ENCODE measurements at regions not wholly inside any gene's neighbourhood (a gene's known extent, or its start where the extent isn't known, plus 50 kb on each side); places are given as distances from the start of the nearest gene placed in this dataset.

GRCh38 chr7:114364151-114364550 lies 50.5 kb upstream of the FOXP2 start:
- no peak overlapping the region for H3K56ac ChIP-seq (ENCODE audit: insufficient read length, low read depth, low read length)
- H3K9ac ChIP-seq (ENCODE audit: extremely low read depth, insufficient read length, low read length) = no peak overlapping the region
- Mint-ChIP-seq H3K4me1 (peaks cover 18 to 25% of the 10 kb centered on the region in 2 experiments), H3K36me3 (ENCODE audit: insufficient read depth in 1 of 3, low read depth in 3 of 3) (peaks cover 0 to 13% (median 4%) of the 10 kb centered on the region in 3 experiments; a peak in 4 of 7 replicates), H3K4me3 (no peak overlapping the region), H3K27me3 (ENCODE audit: low read depth) (no peaks in the 10 kb centered on the region; the same call in 1 of the 2 replicates), H3K27ac (0 out of 7 replicates have a peak overlapping the region, but pooled peaks of 1 of the 3 experiments have one; percentile 58), H3K9me3 (peaks cover 5 to 10% of the 10 kb centered on the region in 2 experiments; a peak in 4 of 5 replicates)
- no peak for TF ChIP-seq CTCF (conservative IDR thresholded peaks at IDR 0.05)
- no peak overlapping the region for H4K91ac ChIP-seq (ENCODE audit: insufficient read length, low read depth, low read length)
- H2BK20ac ChIP-seq (ENCODE audit: low read depth, low read length, poor library complexity, severe bottlenecking) = no peak overlapping the region
- H3K79me1 ChIP-seq (ENCODE audit: insufficient read depth, low read depth, low read length, poor library complexity, severe bottlenecking) = no peaks in the 10 kb centered on the region
- H3T11ph ChIP-seq (ENCODE audit: low read length) = no peak overlapping the region
- no peaks in the 10 kb centered on the region for H3K27me3 ChIP-seq (ENCODE audit: insufficient read depth, low read length)
- no peak for DNase-seq
- no peaks in the 10 kb centered on the region for H4K20me1 ChIP-seq (ENCODE audit: control insufficient read depth, insufficient read depth, insufficient read length)
- no peak overlapping the region for H2BK5ac ChIP-seq (ENCODE audit: insufficient read length, low read length)
- no peak overlapping the region for H3K14ac ChIP-seq (ENCODE audit: insufficient read depth, low read length)
- H3K4me2 ChIP-seq (ENCODE audit: insufficient read depth, insufficient read length, low read length) = no peak overlapping the region
- H2BK15ac ChIP-seq (ENCODE audit: low read depth, low read length) = no peak overlapping the region
- H4K8ac ChIP-seq (replicated peaks; ENCODE audit: insufficient read length, low read depth, low read length) = no peak overlapping the region
- H2AFZ ChIP-seq (ENCODE audit: low read length) = no peak overlapping the region
- H3K18ac ChIP-seq (ENCODE audit: insufficient read length, low read depth, low read length) = no peak overlapping the region
- no CpG with 5 or more reads among the region's 3 CpGs for WGBS (ENCODE audit: extremely low coverage, insufficient read length, low lambda C conversion rate)
- H3K27ac ChIP-seq (ENCODE audit: insufficient read length, low read depth, low read length) = no peak overlapping the region
- H2BK120ac ChIP-seq (ENCODE audit: low read depth, low read length, poor library complexity, severe bottlenecking) = no peak overlapping the region
- H3K23me2 ChIP-seq (ENCODE audit: insufficient read length, low read depth, low read length, poor library complexity, severe bottlenecking) = no peaks in the 10 kb centered on the region
- no peak overlapping the region for H2AK5ac ChIP-seq (ENCODE audit: insufficient read length, low read length)
- no peaks in the 10 kb centered on the region for H3K79me2 ChIP-seq (ENCODE audit: insufficient read depth, low read length)
- no peaks in the 10 kb centered on the region for H3K9me3 ChIP-seq (ENCODE audit: control insufficient read depth, low read depth, low read length)
- H4K5ac ChIP-seq (ENCODE audit: insufficient read length, low read depth, low read length) = no peak overlapping the region
- no peak overlapping the region for H3K4ac ChIP-seq (ENCODE audit: low read depth, low read length)
- H3K23ac ChIP-seq (ENCODE audit: insufficient read length, low read depth, low read length) = no peak overlapping the region
- no peak overlapping the region for H2BK12ac ChIP-seq (ENCODE audit: insufficient read length, low read depth, low read length)
- H3K4me1 ChIP-seq (ENCODE audit: insufficient read depth, low read length) = peaks cover 3% of the 10 kb centered on the region; the same call in 1 of the 2 replicates
